Skeletal muscle satellite cell (primary cell): ENCODE measurements at regions not wholly inside any gene's neighbourhood (a gene's known extent, or its start where the extent isn't known, plus 50 kb on each side); places are given as distances from the start of the nearest gene placed in this dataset.

Experiments used
- H3K27me3 ChIP-seq: 2 replicates; pipeline ENCODE4 v1.7.0; 2013; ENCODE audit warnings: low read length; ENCODE audit not compliant: control insufficient read depth, insufficient read depth
- H3K36me3 ChIP-seq: 2 replicates; pipeline ENCODE4 v1.7.0; 2013; ENCODE audit warnings: mild to moderate bottlenecking, control low read depth, low read length; ENCODE audit not compliant: insufficient read depth
- H3K4me1 ChIP-seq: 2 replicates; pipeline ENCODE4 v1.7.0; 2013; ENCODE audit warnings: low read length; ENCODE audit not compliant: control insufficient read depth, insufficient read depth
- H3K4me2 ChIP-seq: 2 replicates; pipeline ENCODE4 v1.7.0; 2013; ENCODE audit warnings: mild to moderate bottlenecking, low read length
- H3K4me3 ChIP-seq: 2 replicates; pipeline ENCODE4 v1.7.0; 2013; ENCODE audit warnings: low read length
- H3K9ac ChIP-seq: 2 replicates; pipeline ENCODE4 v1.7.0; 2013; ENCODE audit warnings: mild to moderate bottlenecking, low read depth, low read length, moderate library complexity
- H3K9me3 ChIP-seq: replicated peaks from 2 replicates; pipeline ENCODE4 v1.7.0; 2013; ENCODE audit warnings: mild to moderate bottlenecking, control low read depth, low read length

DNA sequence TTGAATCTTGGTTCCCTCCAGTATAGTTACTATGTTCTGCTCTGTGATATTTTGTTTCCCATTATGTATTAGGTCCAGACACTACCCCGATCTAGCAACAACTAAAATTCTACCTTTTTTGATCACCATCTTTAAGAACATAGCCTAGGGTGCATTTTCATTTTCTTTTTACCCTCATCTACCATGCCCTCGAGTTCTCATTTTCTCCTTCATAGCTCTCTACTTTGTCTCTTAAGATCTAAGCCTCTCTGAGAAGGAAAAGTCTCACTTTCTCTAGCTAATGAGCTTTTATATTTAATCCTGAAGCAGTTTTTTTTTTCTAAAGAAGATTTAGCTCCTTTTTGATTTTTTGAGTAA is 1089.4 kb upstream of the SLC39A10 start:
- no peak overlapping the region for H3K4me3 ChIP-seq
- no peak overlapping the region for H3K4me2 ChIP-seq
- H3K36me3 ChIP-seq: no peaks in the 10 kb centered on the region
- H3K4me1 ChIP-seq: no peaks in the 10 kb centered on the region
- H3K9me3 ChIP-seq: no peaks in the 10 kb centered on the region
- no peak overlapping the region for H3K9ac ChIP-seq
- H3K27me3 ChIP-seq: no peaks in the 10 kb centered on the region

DNA sequence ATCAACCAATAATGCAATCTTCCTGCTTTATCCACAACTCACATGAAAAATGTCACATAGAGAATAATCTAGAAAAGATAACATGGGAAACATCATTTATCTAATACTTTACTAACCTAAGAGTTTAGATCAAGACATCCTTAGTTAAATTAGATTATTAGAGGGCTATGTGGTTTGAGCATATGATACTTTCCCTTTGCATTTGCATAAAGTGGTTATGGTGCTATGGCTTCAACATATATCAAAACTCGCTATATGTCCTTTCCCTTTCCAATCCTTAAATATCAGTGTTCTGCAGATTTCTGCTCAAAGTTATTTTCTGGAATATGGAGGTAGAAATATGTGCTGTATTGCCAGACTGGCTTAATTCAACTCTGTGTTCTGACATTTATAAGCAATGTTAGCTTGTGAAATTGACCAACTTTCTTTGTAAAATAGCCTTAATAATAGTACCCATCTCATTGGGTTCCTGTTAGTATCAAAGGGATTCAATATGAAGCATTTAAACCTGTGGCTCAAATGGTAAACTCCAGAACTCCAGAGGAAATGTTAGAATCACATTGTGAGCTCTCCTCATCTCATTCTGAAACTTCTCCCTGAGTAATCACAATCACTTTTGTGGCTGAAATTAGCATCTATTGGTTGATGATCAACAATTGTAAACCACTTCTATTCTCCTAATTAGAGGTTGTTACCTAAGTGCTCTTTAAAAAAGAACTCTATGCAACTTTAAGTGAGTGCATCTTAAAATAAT is 1089.9 kb upstream of the SLC39A10 start:
- no peaks in the 10 kb centered on the region for H3K36me3 ChIP-seq
- no peak overlapping the region for H3K9ac ChIP-seq
- H3K4me1 ChIP-seq: no peaks in the 10 kb centered on the region
- no peak overlapping the region for H3K4me2 ChIP-seq
- no peak overlapping the region for H3K4me3 ChIP-seq
- no peaks in the 10 kb centered on the region for H3K9me3 ChIP-seq
- H3K27me3 ChIP-seq: no peaks in the 10 kb centered on the region

GRCh38 chr2:194564422-194564821 is 1092.6 kb upstream of the SLC39A10 start:
- no peak overlapping the region for H3K4me3 ChIP-seq
- no peaks in the 10 kb centered on the region for H3K4me1 ChIP-seq
- no peak overlapping the region for H3K9ac ChIP-seq
- no peaks in the 10 kb centered on the region for H3K27me3 ChIP-seq
- no peak overlapping the region for H3K4me2 ChIP-seq
- no peaks in the 10 kb centered on the region for H3K36me3 ChIP-seq
- H3K9me3 ChIP-seq: no peaks in the 10 kb centered on the region

- Histone ChIP-seq H3K36me3 (no peaks in the 10 kb centered on the region), H3K27me3 (no peaks in the 10 kb centered on the region), H3K4me1 (no peaks in the 10 kb centered on the region), H3K9me3 (no peaks in the 10 kb centered on the region), H3K4me2 (no peak overlapping the region), H3K9ac (no peak overlapping the region), H3K4me3 (no peak overlapping the region)
Observed at GRCh38 chr2:194562329-194562728, 1094.7 kb upstream of the SLC39A10 start.

GRCh38 chr2:194559964-194560363 is 1097.1 kb upstream of the SLC39A10 start:
- H3K4me2 ChIP-seq: no peak overlapping the region

DNA sequence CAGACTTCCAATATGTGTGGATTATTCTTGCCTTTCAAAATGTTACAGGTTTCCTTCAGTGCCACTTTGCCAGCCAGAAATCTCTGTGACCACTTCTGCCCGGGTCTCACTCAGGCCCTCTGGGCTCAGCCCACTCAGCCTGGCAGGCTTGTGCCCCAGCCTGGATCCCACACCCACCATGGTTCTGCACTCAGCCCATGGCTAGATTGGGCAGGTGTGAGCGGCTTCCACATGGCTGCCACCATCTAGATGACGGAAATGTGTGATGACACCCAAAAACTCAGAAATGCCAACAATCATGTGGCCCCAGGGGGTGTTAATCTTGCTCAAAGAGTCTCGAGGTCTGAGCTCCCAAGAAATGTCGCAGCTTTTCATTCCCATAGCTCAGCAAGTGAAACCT is 1097.5 kb upstream of the SLC39A10 start:
- no peaks in the 10 kb centered on the region for H3K36me3 ChIP-seq
- no peaks in the 10 kb centered on the region for H3K9me3 ChIP-seq

More at GRCh38 chr2:194559964-194560363, 1097.1 kb upstream of the SLC39A10 start:
- H3K27me3 ChIP-seq: no peaks in the 10 kb centered on the region
- H3K4me1 ChIP-seq: no peaks in the 10 kb centered on the region
- no peak overlapping the region for H3K9ac ChIP-seq
- no peak overlapping the region for H3K4me3 ChIP-seq
- H3K36me3 ChIP-seq: no peaks in the 10 kb centered on the region
- no peaks in the 10 kb centered on the region for H3K9me3 ChIP-seq

GRCh38 chr2:194557993-194558392 is 1099.0 kb upstream of the SLC39A10 start:
- no peaks in the 10 kb centered on the region for H3K36me3 ChIP-seq
- H3K27me3 ChIP-seq: no peaks in the 10 kb centered on the region
- no peak overlapping the region for H3K4me3 ChIP-seq
- H3K9ac ChIP-seq: no peak overlapping the region
- no peaks in the 10 kb centered on the region for H3K4me1 ChIP-seq
- no peak overlapping the region for H3K4me2 ChIP-seq
- no peaks in the 10 kb centered on the region for H3K9me3 ChIP-seq

More for the DNA sequence above, 1097.5 kb upstream of the SLC39A10 start:
- Histone ChIP-seq H3K4me3 (no peak overlapping the region), H3K9ac (no peak overlapping the region), H3K27me3 (no peaks in the 10 kb centered on the region), H3K4me2 (no peak overlapping the region), H3K4me1 (no peaks in the 10 kb centered on the region)

DNA sequence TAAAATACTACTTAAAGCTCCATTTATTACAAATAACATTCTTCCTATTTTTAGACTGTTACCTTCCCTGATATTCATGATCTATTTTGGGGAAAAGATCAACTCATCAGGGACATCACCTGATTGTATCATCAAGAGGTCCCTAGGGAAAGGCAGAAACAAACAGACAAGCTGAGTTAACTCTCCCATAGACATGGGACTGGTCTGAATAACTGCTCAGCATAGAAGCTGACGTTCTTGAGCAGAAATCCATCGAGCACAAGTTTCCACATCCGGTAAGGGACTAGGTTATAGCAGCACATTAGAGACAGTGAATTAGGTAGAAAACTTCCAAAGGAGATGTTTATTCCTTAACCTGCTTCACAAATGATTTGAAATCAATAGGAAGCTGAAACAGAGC is 1100.4 kb upstream of the SLC39A10 start:
- no peaks in the 10 kb centered on the region for H3K27me3 ChIP-seq
- no peaks in the 10 kb centered on the region for H3K9me3 ChIP-seq
- H3K9ac ChIP-seq: no peak overlapping the region
- no peak overlapping the region for H3K4me3 ChIP-seq
- H3K36me3 ChIP-seq: no peaks in the 10 kb centered on the region
- H3K4me2 ChIP-seq: no peak overlapping the region
- H3K4me1 ChIP-seq: no peaks in the 10 kb centered on the region

GRCh38 chr2:194553980-194554379 is 1103.0 kb upstream of the SLC39A10 start:
- H3K27me3 ChIP-seq: no peaks in the 10 kb centered on the region
- no peak overlapping the region for H3K9ac ChIP-seq
- no peak overlapping the region for H3K4me3 ChIP-seq
- H3K9me3 ChIP-seq: no peaks in the 10 kb centered on the region
- H3K36me3 ChIP-seq: no peaks in the 10 kb centered on the region
- H3K4me2 ChIP-seq: no peak overlapping the region
- H3K4me1 ChIP-seq: no peaks in the 10 kb centered on the region

DNA sequence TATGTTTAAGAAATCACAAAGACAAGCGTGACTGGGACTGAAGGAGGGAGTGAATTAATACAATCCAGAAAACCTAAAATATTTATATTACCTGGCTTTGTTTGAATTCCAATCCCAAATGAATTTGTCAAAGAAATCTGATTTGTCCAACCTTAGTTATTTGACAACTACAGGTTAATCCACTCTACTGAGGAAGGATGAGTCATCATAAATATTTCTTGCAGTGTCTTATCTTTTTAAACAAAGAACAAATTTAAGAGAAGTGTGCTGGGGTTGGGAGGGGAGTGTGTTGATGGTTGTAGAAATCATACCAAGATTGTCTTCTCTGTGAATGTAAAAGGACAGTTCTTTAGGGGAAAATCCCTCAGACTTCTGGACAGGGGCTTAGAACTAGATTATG is 1106.3 kb upstream of the SLC39A10 start:
- no peaks in the 10 kb centered on the region for H3K27me3 ChIP-seq
- H3K4me2 ChIP-seq: no peak overlapping the region
- no peaks in the 10 kb centered on the region for H3K4me1 ChIP-seq
- H3K9me3 ChIP-seq: no peaks in the 10 kb centered on the region
- no peaks in the 10 kb centered on the region for H3K36me3 ChIP-seq
- no peak overlapping the region for H3K4me3 ChIP-seq
- no peak overlapping the region for H3K9ac ChIP-seq

DNA sequence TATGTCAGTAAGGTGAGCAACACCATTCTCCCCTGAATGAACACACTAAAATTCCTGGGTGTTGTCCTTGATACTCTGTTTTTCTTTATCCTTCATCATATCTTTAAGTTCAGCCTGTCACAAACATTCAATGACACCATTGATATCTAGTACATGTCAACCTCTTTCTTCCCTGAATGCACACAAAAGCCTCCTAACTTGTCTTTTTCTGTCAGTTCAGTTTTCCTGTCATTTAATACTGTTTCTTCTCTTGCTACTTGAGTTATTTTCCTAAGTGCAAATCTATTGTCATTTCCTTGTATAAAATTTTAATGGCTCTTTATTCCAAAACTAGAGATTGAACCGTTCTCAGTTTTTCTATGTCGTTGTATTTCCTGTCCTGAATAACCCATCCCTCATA is 1107.6 kb upstream of the SLC39A10 start:
- no peaks in the 10 kb centered on the region for H3K4me1 ChIP-seq
- no peak overlapping the region for H3K4me2 ChIP-seq
- no peak overlapping the region for H3K9ac ChIP-seq
- H3K36me3 ChIP-seq: no peaks in the 10 kb centered on the region
- no peaks in the 10 kb centered on the region for H3K27me3 ChIP-seq
- no peaks in the 10 kb centered on the region for H3K9me3 ChIP-seq
- H3K4me3 ChIP-seq: no peak overlapping the region

DNA sequence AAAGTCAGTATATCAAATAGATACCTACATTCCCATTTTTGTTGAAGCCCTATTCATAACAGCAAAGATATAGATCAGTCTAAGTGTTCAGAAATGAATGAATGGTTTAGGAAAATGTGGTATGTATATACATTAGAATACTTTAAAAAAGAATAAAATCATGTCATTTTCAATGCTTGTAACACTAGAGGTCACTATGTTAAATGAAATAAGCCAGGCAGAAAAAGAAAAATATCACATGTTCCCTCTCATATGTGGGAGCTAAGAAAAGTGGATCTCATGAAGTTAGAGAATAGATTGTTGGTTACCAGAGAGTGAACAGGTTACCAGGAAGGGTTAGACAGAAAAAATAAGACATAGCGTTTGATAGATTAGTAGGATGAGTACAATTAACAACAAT is 1111.0 kb upstream of the SLC39A10 start:
- Histone ChIP-seq H3K36me3 (no peaks in the 10 kb centered on the region), H3K4me1 (no peaks in the 10 kb centered on the region), H3K9ac (no peak overlapping the region), H3K4me2 (no peak overlapping the region), H3K27me3 (no peaks in the 10 kb centered on the region), H3K9me3 (no peaks in the 10 kb centered on the region), H3K4me3 (no peak overlapping the region)
